ENCODE measurements at regions not wholly inside any gene's neighbourhood (a gene's known extent, or its start where the extent isn't known, plus 50 kb on each side); places are given as distances from the start of the nearest gene placed in this dataset.

GRCh38 chr17:77366558-77367245 is 225.9 kb downstream of the SEC14L1 start:
- DNase-seq: no peak

DNA sequence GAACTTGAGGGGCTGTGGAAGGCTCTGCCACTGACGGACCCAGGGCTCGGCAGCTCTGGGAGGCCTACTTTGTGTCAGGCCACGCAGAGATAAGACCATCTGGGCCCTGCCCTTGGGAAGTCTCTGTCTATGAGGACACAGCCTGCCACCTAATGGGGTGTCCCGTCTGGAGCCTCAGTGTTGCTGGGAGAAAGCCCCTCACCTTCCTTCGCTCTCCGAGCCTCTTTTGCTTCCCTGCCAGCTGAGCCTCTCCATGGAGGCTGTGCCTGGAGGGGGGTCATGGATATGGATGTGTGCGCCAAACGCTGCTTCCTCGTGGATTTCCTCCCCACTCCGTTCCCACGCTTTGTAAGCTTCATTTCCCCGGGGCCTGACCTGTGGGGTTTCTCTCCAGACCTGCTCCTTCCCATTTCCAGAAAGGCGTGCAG is 228.8 kb downstream of the SEC14L1 start:
- DNase-seq: no peak

DNA sequence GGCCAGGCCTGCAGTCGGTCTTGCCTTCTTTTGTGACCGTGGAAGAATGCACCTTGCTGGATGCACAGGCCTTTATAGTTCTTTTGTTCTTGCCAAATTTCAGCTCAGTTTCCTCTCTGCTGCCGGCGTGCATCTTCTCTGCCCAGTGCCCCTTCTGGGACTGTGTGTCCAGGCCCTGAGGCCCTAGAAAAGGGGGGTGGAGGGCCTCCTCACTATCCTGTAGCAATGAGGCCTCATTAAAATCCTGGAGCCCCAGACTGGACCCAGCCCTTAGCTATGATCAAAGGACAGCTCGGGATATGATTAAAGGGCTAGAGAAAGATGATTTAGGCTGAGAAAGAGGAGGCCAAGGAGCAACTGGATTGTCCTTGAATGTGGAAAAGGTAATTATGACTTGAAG is 229.8 kb downstream of the SEC14L1 start:
- no peak for DNase-seq

GRCh38 chr17:77371117-77371887 is 230.5 kb downstream of the SEC14L1 start:
- no peak for DNase-seq

- DNase-seq: no peak
Observed at GRCh38 chr17:77371888-77372443, 231.2 kb downstream of the SEC14L1 start.

DNA sequence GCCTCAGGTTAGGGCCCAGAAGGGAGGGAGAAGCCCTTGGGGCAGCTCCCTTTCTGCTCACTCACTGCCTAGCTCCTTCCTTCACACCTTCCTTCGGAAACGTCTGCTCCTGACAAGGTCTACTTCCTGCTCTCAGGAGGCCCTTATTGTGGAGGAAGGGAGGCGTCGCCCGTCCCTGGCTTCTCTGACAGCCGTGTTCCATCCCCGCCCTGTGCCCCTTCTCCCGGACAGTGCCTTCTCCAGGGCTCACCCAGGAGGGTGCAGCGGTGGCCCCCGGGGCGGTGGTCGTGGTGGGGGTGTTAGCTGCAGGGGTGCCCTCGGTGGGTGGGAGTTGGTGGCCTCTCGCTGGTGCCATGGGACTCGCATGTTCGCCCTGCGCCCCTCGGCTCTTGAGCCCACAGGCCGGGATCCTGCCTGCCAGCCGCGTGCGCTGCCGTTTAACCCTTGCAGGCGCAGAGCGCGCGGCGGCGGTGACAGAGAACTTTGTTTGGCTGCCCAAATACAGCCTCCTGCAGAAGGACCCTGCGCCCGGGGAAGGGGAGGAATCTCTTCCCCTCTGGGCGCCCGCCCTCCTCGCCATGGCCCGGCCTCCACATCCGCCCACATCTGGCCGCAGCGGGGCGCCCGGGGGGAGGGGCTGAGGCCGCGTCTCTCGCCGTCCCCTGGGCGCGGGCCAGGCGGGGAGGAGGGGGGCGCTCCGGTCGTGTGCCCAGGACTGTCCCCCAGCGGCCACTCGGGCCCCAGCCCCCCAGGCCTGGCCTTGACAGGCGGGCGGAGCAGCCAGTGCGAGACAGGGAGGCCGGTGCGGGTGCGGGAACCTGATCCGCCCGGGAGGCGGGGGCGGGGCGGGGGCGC is 231.9 kb downstream of the SEC14L1 start:
- DNase-seq: peak; percentile 51

GRCh38 chr17:77373299-77374169 is 232.8 kb downstream of the SEC14L1 start:
- DNase-seq: no peak

GRCh38 chr17:77374170-77374936 is 233.6 kb downstream of the SEC14L1 start:
- no peak for DNase-seq

DNA sequence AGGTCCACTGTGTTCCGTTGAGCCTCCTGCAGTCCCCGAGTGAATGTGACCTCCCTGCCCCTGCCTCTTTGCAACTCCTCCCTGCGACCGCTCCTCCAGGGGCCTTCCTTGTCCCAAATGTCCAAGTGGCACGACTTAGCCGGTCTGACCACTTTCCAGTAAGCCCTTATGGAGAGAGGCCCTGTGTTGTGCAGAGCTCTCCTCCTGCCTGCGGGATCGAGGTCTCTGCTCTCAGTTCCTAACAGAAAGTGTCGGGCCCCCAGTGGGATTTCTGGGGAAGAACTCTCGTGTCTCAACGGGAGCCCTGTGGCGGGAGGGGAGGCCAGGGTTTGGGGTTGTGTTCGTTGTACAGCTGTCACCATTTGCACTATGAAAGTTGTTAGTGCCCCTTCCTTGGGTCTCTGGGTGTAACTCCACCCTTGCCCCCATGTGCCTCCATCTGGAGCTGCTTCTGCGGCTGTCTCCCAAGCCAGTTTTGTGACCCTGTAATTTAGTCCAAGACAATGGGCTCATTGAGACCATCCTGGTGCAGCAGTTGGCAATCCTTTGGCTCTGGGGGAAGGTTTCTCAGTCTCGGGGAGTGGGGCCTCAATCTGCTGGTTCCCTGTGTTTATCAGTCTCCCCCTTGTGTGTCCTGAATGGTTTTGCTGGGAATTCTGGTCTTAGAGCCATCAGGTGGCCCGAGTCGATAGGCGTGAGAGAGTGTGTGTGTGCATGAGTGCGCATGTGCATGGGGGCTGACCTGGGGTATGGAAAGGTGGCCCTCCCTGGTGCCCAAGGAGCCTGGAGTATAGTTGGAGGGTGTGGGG is 234.5 kb downstream of the SEC14L1 start:
- DNase-seq: no peak

- DNase-seq: no peak
Observed at GRCh38 chr17:77375917-77376651, 235.3 kb downstream of the SEC14L1 start.

DNA sequence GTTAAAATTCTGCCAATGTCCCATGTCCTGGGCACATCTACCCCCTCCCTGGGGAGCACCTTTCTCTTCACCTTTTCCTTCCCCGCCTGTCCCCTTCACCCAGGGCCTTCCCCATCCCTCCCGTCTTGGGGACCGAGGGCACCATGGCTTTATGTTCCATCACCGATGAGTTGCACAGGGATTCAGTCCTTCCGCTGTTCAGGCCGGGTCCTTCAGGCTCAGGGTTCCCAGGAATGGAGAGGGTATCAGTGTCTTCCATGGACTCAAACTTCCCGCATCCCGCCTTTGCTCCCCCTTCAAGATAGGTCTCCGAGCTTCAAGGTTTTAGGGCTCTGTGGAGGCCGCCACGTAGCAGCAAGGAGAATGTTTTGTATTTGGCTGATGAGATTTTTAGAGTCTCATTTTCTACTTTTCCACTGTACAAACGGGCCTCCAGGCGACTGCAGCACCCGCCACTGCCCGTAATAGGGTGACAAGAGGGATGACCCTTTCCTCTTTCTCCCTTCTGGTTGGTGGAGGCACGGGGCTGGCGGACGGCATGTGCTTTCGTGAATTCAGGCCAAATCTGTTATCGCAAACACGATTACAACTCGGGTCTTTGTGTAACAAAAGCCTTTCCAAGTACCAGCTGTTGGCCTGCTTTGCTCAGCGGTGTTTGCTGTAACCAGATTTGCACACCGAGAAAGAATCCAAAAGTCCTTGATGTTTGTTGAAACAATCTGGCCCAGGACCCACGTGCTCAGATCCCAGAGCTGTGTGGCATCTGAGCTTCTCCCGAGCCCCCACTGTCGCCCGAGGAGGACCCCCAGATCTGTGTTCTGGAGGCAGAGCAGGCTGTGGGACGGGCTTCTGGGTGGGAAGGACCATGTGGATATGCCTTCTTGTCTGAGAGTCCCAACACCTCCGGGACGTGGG is 236.3 kb downstream of the SEC14L1 start:
- no peak for DNase-seq

DNA sequence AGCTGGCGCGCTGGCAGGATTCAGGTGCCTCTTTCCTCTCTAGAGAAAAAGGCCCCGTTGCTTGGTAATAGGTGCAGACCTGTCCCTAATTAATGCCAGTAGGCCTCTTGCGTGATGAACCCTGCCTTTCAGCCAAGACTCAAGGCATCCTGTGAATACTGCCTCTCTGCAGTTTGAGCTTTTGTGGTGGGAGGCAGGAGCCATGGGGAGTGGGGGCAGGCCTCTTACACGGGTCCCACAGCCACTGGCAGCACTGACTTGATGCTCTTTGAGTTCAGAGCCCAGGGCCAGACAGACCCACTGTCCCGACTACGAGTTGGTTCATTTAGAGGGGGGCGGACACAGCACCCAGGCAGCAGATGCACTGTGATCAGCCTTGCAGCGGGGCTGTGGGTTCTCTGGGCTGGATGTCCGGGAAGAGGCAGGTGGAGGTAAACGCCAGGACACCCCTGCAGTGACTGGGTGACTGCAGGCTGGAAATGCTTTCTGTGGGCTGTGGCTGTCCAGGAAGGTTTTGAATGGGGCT is 237.0 kb downstream of the SEC14L1 start:
- no peak for DNase-seq

- DNase-seq: no peak
Observed at GRCh38 chr17:77378318-77379064, 237.7 kb downstream of the SEC14L1 start.

DNA sequence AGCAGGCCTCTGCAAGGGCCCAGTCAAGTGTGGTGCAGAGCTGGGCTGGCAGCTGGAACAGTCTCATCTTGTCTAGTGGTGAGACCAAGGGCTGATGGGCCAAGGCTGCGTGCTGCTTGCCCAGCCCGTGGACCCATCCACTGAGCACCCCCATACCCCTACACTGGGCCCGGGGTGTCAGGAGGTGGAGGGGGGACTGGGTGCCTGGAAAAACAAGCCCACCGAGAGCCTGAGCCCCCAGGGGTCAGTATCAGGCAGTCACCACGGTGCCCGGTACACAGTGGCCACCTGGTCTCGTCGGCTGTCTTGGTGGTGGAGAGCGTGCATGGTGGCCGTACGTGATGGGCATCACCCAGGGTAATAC is 238.3 kb downstream of the SEC14L1 start:
- DNase-seq: no peak

DNA sequence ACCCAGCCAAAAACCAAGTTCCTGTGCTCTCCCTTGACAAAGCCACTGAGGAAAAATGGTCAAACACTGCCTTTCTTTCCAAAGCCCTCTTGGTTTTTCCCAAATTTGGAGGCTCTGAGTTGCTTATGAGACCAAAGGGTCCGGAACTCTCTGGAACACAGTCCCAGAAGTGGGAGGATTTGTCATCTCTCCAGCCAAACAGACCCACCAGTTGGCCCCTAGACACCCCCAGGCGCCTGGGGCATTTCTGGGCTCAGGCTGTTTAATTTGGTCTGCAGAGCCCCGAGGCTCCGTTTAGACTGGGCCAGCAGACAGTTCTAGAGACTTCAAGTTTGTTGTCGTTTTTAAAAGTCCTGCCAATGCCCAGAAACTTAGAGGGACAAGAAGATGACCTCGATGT is 239.1 kb downstream of the SEC14L1 start:
- DNase-seq: no peak

DNA sequence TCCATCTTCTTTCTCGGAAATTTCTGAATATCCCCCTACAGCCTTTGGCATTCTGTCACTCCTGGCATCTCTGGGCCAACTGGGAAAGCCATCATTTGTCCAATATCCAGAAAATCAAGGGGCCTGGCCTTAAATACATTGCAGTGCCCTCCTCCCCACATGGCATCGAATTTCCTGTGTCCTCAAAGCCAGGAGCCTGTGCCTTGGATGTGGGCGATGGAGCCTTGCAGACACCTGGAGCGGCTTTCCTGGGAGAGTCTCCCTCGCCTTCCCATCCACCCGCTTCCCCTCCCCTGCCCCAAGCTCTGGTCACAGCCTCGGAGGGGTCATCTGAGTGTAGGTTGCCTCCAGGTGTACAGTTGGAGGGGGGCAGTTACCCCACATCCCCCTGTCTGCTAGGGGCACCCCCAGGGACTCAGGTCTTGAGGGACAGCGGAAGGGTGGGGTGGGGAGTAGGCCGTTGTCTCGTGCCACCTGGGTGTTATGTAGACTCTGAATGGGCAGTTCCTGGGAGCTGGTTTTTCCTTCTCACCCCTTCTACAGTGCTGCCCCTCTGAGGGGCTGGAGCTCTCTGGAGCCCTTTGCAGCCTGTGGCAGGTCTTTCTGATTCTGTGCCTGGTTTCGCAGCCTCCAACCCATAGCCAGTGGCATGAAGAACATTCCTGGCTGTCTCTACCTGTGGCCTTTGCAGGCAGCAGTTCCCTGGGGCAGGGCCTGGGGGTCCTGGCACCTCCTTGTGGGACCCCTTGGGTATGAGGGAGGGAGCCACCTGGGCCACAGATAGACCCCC is 239.8 kb downstream of the SEC14L1 start:
- DNase-seq: no peak

- DNase-seq: no peak
Observed at GRCh38 chr17:77381185-77381700, 240.5 kb downstream of the SEC14L1 start.

All from NCI-H2029 (cell line).